Vagina (tissue), 2 donors: ENCODE measurements at regions not wholly inside any gene's neighbourhood (a gene's known extent, or its start where the extent isn't known, plus 50 kb on each side); places are given as distances from the start of the nearest gene placed in this dataset.

ENCODE experiments used
- CTCF ChIP-seq, 3 experiments: fragments of 450-650 bp in 2 of 3; fragments of 200-600 bp in 1 of 3; sonication (generic) in 1 of 3; IDR thresholded peaks; one replicate each; pipeline ENCODE4 v1.5.1; 2017 to 2019; ENCODE audit warnings: antibody characterized with exemption in 3 of 3, mild to moderate bottlenecking in 2 of 3, moderate library complexity in 2 of 3
- POLR2A ChIP-seq, 2 donors: fragments of 450-650 bp; IDR thresholded peaks; one replicate each; pipeline ENCODE4 v1.6.1; 2017; ENCODE audit warnings: antibody characterized with exemption in 2 of 2, mild to moderate bottlenecking in 2 of 2, moderate library complexity in 2 of 2

DNA sequence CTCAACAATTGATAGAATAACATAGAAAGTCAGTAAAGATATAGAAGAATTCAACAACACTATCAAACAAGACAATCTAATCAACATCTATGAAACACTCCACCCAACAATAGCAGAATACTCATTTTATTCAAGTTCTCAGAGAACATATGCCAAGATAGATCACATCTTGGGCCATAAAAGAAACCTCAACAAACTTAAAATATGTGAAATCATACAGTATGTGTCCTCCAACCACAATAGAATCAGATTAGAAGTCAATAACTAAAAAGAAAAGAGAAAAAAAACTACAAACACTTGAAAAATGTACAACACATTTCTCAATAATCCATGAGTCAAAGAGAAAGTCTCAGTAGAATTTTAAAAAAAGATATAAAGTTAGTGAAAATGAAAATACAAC is 78.6 kb upstream of the LDB2 start:
- TF ChIP-seq CTCF (IDR thresholded peaks at IDR 0.05) (no peak), POLR2A (IDR thresholded peaks at IDR 0.05) (no peak)
